ENCODE measurements at regions not wholly inside any gene's neighbourhood (a gene's known extent, or its start where the extent isn't known, plus 50 kb on each side); places are given as distances from the start of the nearest gene placed in this dataset.

- TF ChIP-seq, protein P1, sequence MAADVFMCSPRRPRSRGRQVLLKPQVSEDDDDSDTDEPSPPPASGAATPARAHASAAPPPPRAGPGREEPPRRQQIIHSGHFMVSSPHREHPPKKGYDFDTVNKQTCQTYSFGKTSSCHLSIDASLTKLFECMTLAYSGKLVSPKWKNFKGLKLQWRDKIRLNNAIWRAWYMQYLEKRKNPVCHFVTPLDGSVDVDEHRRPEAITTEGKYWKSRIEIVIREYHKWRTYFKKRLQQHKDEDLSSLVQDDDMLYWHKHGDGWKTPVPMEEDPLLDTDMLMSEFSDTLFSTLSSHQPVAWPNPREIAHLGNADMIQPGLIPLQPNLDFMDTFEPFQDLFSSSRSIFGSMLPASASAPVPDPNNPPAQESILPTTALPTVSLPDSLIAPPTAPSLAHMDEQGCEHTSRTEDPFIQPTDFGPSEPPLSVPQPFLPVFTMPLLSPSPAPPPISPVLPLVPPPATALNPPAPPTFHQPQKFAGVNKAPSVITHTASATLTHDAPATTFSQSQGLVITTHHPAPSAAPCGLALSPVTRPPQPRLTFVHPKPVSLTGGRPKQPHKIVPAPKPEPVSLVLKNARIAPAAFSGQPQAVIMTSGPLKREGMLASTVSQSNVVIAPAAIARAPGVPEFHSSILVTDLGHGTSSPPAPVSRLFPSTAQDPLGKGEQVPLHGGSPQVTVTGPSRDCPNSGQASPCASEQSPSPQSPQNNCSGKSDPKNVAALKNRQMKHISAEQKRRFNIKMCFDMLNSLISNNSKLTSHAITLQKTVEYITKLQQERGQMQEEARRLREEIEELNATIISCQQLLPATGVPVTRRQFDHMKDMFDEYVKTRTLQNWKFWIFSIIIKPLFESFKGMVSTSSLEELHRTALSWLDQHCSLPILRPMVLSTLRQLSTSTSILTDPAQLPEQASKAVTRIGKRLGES (CRISPR knock-in tag; IDR thresholded peaks at IDR 0.05; ENCODE audit: borderline replicate concordance): no peak
- TF ChIP-seq CTCF (CRISPR knock-in tag; IDR thresholded peaks at IDR 0.05): no peak
- no peak for TF ChIP-seq POLR2AphosphoS5 (IDR thresholded peaks at IDR 0.05; ENCODE audit: low read depth, low read length)
- TF ChIP-seq SUZ12 (IDR thresholded peaks at IDR 0.05; ENCODE audit: low read depth, low read length): no peak
- no peak for TF ChIP-seq YY1 (IDR thresholded peaks at IDR 0.05; ENCODE audit: insufficient read depth, insufficient replicate concordance, low read depth, low read length)
- no peak for TF ChIP-seq KAT8 (CRISPR knock-in tag; IDR thresholded peaks at IDR 0.05)
- no peak for TF ChIP-seq ZBTB4 (CRISPR knock-in tag; IDR thresholded peaks at IDR 0.05; ENCODE audit: borderline replicate concordance)
Observed at GRCh38 chr7:83863906-83864305, 215.0 kb upstream of the SEMA3E start.

Data from HepG2 (cell line).